HG03469 (cell line): ENCODE measurements at regions not wholly inside any gene's neighbourhood (a gene's known extent, or its start where the extent isn't known, plus 50 kb on each side); places are given as distances from the start of the nearest gene placed in this dataset.

Source experiments
- ATAC-seq: cut with Tn5 transposase; IDR thresholded peaks from one replicate; pipeline ENCODE4 v1.9.1; 2021; ENCODE audit warnings: mild to moderate bottlenecking, moderate library complexity, moderate number of reproducible peaks; ENCODE audit not compliant: unreplicated experiment

DNA sequence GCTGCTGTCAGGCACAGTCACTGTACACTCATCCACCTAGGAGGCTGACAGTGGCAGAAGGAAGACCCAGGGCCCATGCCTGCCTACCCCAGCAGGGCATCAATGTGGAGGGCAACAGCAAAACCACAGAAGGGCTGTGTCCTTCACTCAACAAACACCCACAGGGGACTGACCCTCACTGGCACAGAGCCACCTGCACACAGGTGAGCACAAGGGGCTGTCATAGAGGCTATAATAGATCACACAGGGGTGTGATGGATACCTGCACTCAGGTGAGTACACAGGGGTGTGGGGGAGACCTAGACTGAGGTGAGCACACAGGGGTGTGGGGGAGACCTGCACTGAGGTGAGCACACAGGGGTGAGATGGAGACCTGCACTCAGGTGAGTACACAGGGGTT, 132.8 kb upstream of the TCERG1L start:
- no peak for ATAC-seq

- ATAC-seq = no peak
Measured at GRCh38 chr10:131444862-131445461, 133.4 kb upstream of the TCERG1L start.

DNA sequence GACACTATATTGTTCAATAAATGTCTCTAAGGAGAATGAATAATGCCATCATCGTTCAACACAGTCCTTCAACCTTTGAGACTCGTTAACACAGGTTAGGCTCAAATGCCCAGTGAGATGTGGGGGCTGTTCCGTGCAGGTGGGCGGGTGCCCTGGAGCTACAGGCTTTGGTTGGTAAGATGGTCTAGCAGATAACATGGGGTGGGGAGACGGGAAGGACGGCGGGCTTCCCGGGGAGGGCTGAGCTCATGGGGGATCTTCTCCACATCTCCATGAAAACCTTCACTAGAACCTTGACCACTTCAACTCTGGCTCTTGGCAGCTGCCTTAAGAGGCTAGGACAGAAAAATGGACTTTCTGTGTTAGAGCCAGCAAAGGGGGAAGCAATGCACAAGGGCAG, 134.1 kb upstream of the TCERG1L start:
- no peak for ATAC-seq

DNA sequence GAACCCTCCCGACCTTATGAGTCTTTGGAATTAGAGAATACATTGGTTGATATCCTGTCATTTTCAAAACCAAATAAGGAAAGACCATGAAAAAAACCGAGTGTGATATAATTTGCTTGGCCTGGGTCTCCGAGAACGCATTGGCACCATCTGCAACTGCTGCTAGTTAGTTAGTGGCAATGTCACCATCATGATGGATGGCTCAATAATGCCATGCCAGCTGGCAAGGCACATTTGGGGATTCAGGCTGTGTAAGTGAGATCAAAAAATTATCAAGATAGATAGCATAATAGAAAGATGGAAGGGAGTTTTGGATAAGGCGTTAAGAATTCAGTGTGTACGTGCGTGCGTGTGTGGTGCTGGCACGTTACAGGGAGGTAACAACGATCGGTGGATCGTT, 134.7 kb upstream of the TCERG1L start:
- no peak for ATAC-seq

DNA sequence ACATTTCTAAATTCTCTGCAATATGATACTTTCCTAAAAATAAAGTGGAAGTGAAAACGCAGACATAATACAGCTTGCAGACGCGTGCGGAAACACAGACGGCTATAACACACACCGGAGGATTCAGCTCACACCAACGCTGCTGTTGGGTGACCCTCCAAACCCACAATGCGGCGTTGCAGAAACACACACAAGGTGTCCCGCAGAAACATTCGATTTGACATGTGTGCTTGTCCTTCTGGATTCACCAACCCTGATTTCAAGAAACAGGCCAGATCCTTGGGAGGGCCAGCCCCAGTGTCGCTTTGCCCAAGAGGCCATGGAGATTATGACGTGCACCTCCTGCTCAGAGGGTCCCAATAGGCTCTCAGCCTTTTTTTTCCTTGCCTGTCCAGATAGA, 136.7 kb upstream of the TCERG1L start:
- ATAC-seq = no peak

GRCh38 chr10:131448883-131449282, 137.4 kb upstream of the TCERG1L start:
- no peak for ATAC-seq

DNA sequence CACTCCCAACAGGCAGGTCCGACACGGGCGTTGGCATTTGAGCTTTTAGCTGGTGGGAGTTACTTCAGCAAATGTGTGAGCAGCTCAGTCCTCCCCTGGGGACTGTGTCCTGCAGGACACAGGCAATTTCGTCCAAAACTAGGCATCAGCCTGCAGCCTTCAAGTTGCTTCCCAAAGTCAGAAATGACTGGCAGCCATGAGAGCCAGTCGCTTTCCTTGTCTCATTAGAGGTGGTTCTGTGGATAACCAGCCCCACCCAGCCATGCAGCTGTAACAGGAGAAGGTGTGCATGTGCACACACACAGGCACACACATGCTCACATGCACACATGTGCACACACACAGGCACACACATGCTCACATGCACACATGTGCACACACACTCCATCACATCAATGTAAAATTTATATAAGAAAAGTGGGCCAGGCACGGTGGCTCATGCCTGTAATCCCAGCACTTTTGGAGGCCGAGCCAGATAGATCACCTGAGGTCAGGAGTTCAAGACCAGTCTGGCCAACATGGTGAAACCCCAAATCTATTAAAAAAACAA, 138.8 kb upstream of the TCERG1L start:
- no peak for ATAC-seq

GRCh38 chr10:131451407-131452015, 140.0 kb upstream of the TCERG1L start:
- no peak for ATAC-seq

GRCh38 chr10:131452926-131453720, 141.6 kb upstream of the TCERG1L start:
- no peak for ATAC-seq

DNA sequence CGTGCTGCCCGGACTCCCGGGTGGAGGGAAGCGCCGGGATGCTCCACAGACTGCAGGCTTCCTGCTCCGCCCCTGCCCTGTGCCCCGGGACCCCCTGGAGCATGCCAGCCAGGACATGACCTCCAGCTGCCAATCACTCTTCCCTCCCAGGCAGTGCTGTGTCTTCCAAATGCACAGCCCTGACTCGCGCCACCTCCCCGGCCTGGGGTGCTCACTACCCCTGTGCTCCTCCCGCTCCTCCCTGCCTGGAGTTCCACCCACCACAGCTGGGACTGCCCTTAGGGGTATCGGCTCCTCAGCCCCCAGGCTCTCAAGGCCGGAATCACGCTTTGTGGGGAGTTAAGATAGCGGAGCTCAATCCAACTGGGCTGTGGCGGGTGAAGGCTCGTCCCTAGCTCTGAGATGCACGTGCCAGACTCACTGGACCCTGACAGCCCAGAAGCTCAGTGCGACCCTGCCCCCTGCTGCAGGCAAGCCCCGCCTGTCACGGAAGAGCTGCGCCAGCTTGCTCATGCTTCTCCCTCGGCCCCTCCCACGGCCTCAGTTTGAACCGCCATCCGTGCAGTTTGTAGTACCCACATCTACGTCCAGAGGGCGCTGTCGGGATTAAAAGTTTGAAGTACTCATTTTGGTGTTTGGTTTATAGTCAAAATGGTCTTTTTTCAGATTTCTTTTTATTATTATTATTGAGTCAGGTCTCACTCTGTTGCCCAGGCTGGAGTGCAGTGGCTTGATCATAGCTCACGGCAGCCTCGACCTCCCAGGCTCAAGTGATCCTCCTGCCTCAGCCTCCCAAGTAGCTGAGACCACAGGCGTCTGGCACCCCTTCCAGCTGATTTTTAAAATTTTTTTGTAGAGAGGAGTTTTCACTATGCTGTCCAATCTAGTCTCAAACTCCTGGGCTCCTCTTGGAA, 142.5 kb upstream of the TCERG1L start:
- ATAC-seq = no peak

DNA sequence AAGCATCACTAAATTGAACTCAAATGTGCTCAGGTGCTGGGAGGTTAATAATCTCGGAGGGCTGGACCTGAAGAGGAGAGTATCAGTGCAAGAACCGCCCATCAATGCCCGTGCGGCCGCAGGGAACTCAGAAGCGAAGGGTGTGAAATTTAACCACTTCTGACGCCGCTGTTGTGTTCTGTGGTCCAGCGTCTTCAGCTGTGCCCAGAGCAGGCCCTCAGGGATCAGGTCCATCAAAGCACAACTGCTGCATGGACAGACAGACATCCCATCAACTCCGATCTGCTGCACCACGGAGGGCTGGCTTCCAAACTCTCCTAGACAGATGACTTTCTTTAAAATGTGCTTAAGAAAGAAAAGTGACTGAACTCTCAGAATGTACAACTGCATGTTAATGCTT, 144.9 kb upstream of the TCERG1L start:
- no peak for ATAC-seq

DNA sequence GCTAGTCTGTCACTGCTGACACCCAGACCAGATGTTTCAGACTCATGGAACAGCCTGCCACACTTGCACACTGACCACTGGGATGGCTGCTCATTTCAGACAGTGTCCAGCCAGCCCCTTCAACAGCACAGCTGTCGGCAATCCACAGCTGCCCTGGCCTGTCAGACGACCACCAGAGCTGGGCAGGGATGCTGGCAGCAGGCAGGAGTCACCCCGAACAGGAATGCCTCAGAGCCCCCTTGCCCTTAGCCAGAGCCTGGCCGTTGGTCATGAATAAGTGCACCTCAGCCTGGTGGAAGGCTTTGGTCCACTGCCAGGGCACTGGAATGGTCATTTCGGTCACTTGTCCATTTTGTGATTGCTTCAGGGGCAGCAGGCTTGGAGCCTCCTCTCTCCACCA, 149.6 kb upstream of the TCERG1L start:
- ATAC-seq = no peak

DNA sequence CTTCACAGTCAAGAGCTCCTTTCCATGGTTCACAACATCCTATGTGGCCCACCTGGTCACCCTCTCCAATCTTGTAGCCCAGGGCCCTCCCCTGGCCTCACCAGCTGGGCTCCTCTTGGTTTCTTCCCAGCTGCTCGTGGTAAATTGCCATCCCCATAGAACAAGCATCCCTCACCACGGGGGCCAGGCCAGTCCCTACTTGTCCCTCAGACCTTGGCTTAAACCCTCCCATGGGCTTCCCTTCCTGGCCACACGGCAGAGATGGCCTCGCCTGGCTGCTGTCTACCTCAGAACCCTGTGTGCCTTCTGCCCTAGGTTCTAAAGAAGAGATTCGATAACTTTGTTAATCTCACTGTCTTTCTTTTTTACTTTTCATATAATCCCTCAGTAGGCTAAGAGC, 153.3 kb upstream of the TCERG1L start:
- ATAC-seq = no peak

DNA sequence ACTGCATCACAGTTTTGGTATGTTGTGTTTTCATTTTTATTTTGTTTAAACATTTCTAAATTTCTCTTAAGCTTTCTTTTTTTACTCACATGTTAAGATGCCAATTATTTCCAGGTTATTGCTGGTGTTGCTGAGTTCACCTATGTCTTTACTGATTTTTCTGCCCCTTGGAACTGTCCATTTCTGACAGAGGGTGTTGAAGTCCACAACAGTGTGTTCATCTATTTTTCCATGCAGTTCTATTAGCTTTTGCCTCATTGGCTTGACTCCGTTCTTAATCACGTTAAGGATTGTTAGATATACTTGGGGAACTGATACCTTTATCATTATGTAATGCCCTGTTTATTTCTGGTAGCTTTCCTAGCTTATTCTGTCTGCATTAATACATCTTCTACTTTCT, 158.0 kb upstream of the TCERG1L start:
- ATAC-seq = no peak

DNA sequence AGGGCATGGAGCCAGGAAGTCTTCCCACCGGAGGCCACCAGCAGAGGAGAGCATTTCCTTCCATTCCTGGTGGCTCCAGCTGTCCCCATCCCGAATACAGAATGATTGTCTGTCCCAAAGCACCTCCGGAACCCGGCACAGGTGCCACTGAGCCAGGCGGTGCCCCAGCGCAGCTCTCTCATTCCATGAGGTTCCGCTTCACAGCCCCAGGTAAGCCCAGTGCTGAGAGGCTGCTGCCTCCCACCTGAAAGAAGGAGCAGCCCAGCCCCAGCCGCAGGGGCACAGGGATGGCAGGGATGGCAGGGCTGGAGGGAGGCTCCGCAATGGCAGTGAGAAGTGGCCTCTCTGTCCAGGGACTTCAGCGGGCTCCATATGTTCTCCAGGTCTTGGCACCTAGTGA, 162.1 kb upstream of the TCERG1L start:
- ATAC-seq = no peak

DNA sequence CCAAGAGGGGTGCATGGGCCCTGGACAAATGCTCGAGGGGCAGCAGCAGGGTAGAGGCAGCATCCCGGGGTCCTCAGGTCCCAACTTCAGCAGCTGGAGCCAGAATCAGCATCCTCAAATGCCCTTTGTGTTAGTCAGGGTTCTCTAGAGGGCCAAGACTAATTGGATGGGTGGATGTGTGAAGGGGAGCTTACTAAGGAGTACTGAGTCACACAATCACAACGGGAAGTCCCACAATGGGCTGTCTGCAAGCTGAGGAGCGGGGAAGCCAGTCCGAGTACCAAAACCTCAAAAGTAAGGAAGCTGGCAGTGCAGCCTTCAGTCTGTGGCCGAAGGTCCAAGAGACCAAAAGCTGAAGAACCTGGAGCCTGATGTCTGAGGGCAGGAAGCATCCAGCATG, 162.9 kb upstream of the TCERG1L start:
- ATAC-seq = no peak

GRCh38 chr10:131475043-131475442, 163.5 kb upstream of the TCERG1L start:
- no peak for ATAC-seq

DNA sequence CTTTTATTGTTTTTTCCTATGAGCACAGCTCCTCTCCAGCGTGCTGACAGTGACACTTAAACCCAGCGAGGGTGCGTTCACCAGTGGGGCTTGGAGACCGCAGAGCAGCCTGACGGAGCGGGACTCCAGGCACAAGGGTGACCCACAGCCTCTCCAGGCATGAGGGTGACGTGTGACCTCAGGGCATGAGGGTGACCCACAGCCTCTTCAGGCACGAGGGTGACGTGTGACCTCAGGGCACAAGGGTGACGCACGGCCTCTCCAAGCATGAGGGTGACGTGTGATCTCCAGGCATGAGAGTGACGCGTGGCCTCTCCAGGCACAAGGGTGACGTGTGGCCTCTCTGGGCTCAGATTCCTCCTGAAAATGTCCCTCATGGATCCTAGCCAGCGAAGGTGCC, 164.3 kb upstream of the TCERG1L start:
- no peak for ATAC-seq

DNA sequence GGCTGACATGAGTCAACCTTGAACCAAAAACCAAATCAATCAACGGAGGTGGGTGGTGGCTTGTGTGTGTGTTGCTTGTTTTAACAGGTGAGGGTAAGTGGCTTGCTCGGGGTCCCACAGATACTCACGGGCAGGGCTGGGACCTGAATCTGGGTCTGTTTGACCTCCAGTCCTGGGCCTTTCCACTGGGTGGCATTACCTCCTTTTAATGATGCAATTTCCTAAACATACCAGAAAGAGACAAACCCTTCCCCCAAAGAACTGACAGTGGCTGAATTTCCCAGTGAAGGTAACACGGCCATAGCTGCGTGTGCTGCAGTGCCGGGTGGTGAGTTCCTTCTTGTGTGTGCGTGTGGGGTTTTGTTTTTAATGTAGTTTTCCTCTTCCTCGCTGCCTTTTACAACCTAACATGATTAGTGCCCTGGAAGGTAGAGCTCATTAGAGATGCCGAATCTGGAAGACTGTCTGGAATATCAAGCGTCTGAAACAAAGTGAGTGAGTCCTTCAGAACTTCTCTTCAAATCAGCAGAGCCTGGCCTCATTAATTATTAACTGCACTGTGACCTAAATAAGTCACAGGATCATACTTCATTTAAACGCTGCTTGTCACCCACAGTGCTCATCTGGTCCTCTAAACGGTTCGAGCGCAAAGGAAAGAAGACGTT, 166.1 kb upstream of the TCERG1L start:
- ATAC-seq = no peak

GRCh38 chr10:131478377-131478989, 167.0 kb upstream of the TCERG1L start:
- ATAC-seq = no peak
